ENCODE measurements at regions not wholly inside any gene's neighbourhood (a gene's known extent, or its start where the extent isn't known, plus 50 kb on each side); places are given as distances from the start of the nearest gene placed in this dataset.

GRCh38 chr2:198595721-198596120, 791.3 kb downstream of the PLCL1 start:
- H3K27ac ChIP-seq (ENCODE audit: low read depth, low read length, poor library complexity, severe bottlenecking): no peak overlapping the region
- no peaks in the 10 kb centered on the region for H3K9me3 ChIP-seq (ENCODE audit: low read length)
- no peak overlapping the region for H2AFZ ChIP-seq (ENCODE audit: low read length)
- H3K4me3 ChIP-seq (ENCODE audit: low read depth, low read length, poor library complexity, severe bottlenecking): no peak overlapping the region
- no peaks in the 10 kb centered on the region for H3K36me3 ChIP-seq (ENCODE audit: insufficient read depth, low read length)
- H3K9ac ChIP-seq (ENCODE audit: low read length): no peak overlapping the region
- no peaks in the 10 kb centered on the region for H3K27me3 ChIP-seq (ENCODE audit: insufficient read depth, low read length)
- no peaks in the 10 kb centered on the region for H3K4me1 ChIP-seq (ENCODE audit: insufficient read depth, low read length, severe bottlenecking)
- no peaks in the 10 kb centered on the region for H4K20me1 ChIP-seq (ENCODE audit: insufficient read depth, low read length)
- TF ChIP-seq CTCF (IDR thresholded peaks at IDR 0.05; ENCODE audit: low read length) (no peak), EZH2 (IDR thresholded peaks at IDR 0.05; ENCODE audit: borderline replicate concordance, low read length) (no peak)
- no peaks in the 10 kb centered on the region for H3K79me2 ChIP-seq (ENCODE audit: insufficient read depth, low read length)
- H3K4me2 ChIP-seq (ENCODE audit: low read length): no peak overlapping the region
- no peaks in the 10 kb centered on the region for H3F3A ChIP-seq (ENCODE audit: insufficient read depth, low read length)
- H3K9me2 ChIP-seq (ENCODE audit: low read depth, low read length): no peaks in the 10 kb centered on the region

- Histone ChIP-seq H3K79me2 (ENCODE audit: insufficient read depth, low read length) (no peaks in the 10 kb centered on the region), H3K27me3 (ENCODE audit: insufficient read depth, low read length) (no peaks in the 10 kb centered on the region), H3K27ac (ENCODE audit: low read depth, low read length, poor library complexity, severe bottlenecking) (no peak overlapping the region), H3K4me3 (ENCODE audit: low read depth, low read length, poor library complexity, severe bottlenecking) (no peak overlapping the region), H3K4me1 (ENCODE audit: insufficient read depth, low read length, severe bottlenecking) (no peaks in the 10 kb centered on the region), H2AFZ (ENCODE audit: low read length) (no peak overlapping the region), H3K9me2 (ENCODE audit: low read depth, low read length) (no peaks in the 10 kb centered on the region), H3F3A (ENCODE audit: insufficient read depth, low read length) (no peaks in the 10 kb centered on the region), H3K9me3 (ENCODE audit: low read length) (no peaks in the 10 kb centered on the region), H3K4me2 (ENCODE audit: low read length) (no peak overlapping the region), H4K20me1 (ENCODE audit: insufficient read depth, low read length) (no peaks in the 10 kb centered on the region), H3K36me3 (ENCODE audit: insufficient read depth, low read length) (no peaks in the 10 kb centered on the region), H3K9ac (ENCODE audit: low read length) (no peak overlapping the region)
- TF ChIP-seq EZH2 (IDR thresholded peaks at IDR 0.05; ENCODE audit: borderline replicate concordance, low read length) (no peak), CTCF (IDR thresholded peaks at IDR 0.05; ENCODE audit: low read length) (no peak)
These were observed 787.2 kb downstream of the PLCL1 start for GRCh38 chr2:198591586-198591985.

GRCh38 chr2:198587741-198588140, 783.3 kb downstream of the PLCL1 start:
- no peaks in the 10 kb centered on the region for H3K36me3 ChIP-seq (ENCODE audit: insufficient read depth, low read length)

More at GRCh38 chr2:198587741-198588140, 783.3 kb downstream of the PLCL1 start:
- H3K4me1 ChIP-seq (ENCODE audit: insufficient read depth, low read length, severe bottlenecking): no peaks in the 10 kb centered on the region
- no peak overlapping the region for H3K27ac ChIP-seq (ENCODE audit: low read depth, low read length, poor library complexity, severe bottlenecking)
- H3K4me3 ChIP-seq (ENCODE audit: low read depth, low read length, poor library complexity, severe bottlenecking): no peak overlapping the region
- no peaks in the 10 kb centered on the region for H3K79me2 ChIP-seq (ENCODE audit: insufficient read depth, low read length)
- no peak overlapping the region for H3K9ac ChIP-seq (ENCODE audit: low read length)
- H2AFZ ChIP-seq (ENCODE audit: low read length): no peak overlapping the region
- no peaks in the 10 kb centered on the region for H4K20me1 ChIP-seq (ENCODE audit: insufficient read depth, low read length)
- H3K9me3 ChIP-seq (ENCODE audit: low read length): no peaks in the 10 kb centered on the region
- TF ChIP-seq EZH2 (IDR thresholded peaks at IDR 0.05; ENCODE audit: borderline replicate concordance, low read length) (no peak), CTCF (IDR thresholded peaks at IDR 0.05; ENCODE audit: low read length) (no peak)
- H3K9me2 ChIP-seq (ENCODE audit: low read depth, low read length): no peaks in the 10 kb centered on the region
- H3K4me2 ChIP-seq (ENCODE audit: low read length): no peak overlapping the region
- H3K27me3 ChIP-seq (ENCODE audit: insufficient read depth, low read length): no peaks in the 10 kb centered on the region
- H3F3A ChIP-seq (ENCODE audit: insufficient read depth, low read length): no peaks in the 10 kb centered on the region

Measured in OCI-LY1 (cell line).